Hepatocyte (in vitro differentiated cells): ENCODE measurements at regions not wholly inside any gene's neighbourhood (a gene's known extent, or its start where the extent isn't known, plus 50 kb on each side); places are given as distances from the start of the nearest gene placed in this dataset.

Experiments
- CTCF ChIP-seq: fragments of 200-600 bp; sonication (generic); IDR thresholded peaks from 2 replicates; pipeline ENCODE4 v1.5.1; 2016; ENCODE audit warnings: antibody characterized with exemption, mild to moderate bottlenecking; ENCODE audit not compliant: poor library complexity
- EZH2 ChIP-seq: fragments of 200-600 bp; sonication (generic); IDR thresholded peaks from 2 replicates; pipeline ENCODE4 v1.6.1; 2016; ENCODE audit warnings: antibody characterized with exemption, mild to moderate bottlenecking, borderline replicate concordance
- EZH2phosphoT487 ChIP-seq: fragments of 200-600 bp; sonication (generic); IDR thresholded peaks from one replicate; pipeline ENCODE4 v1.6.1; 2018; ENCODE audit warnings: antibody characterized with exemption, mild to moderate bottlenecking, low read depth, moderate library complexity; ENCODE audit not compliant: unreplicated experiment, severe bottlenecking

GRCh38 chr3:190222360-190222759 lies 99.9 kb downstream of the CLDN1 start:
- TF ChIP-seq CTCF (no peak), EZH2phosphoT487 (no peak), EZH2 (no peak)
